Ascending aorta (tissue), 2 donors: ENCODE measurements at regions not wholly inside any gene's neighbourhood (a gene's known extent, or its start where the extent isn't known, plus 50 kb on each side); places are given as distances from the start of the nearest gene placed in this dataset.
"Not testable (repeated sequence)": the region's sequence is repeated elsewhere in the genome, so short reads cannot be mapped to it uniquely, and the experiment has no call there.

Experiments
- DNase-seq, 2 donors: peaks; one replicate each; pipeline ENCODE4 v3.0.0-alpha.2; 2019; ENCODE audit warnings: low spot score in 2 of 2
- H3K27ac ChIP-seq, 2 donors: fragments of 200-600 bp; sonication (generic); one replicate each; pipeline ENCODE4 v1.5.1; 2016 to 2017; ENCODE audit warnings: mild to moderate bottlenecking in 1 of 2
- H3K27me3 ChIP-seq: fragments of 200-600 bp; sonication (generic); one replicate; pipeline ENCODE4 v1.5.1; 2017
- H3K36me3 ChIP-seq, 2 donors: fragments of 200-600 bp; sonication (generic); one replicate each; pipeline ENCODE4 v1.5.1; 2016
- H3K4me1 ChIP-seq, 2 donors: fragments of 200-600 bp; sonication (generic); one replicate each; pipeline ENCODE4 v1.5.1; 2016 to 2017; ENCODE audit warnings: mild to moderate bottlenecking in 1 of 2
- H3K4me3 ChIP-seq, 2 donors: fragments of 200-600 bp; sonication (generic); one replicate each; pipeline ENCODE4 v1.5.1; 2016 to 2017; ENCODE audit warnings: mild to moderate bottlenecking in 1 of 2
- H3K9me3 ChIP-seq, 2 donors: fragments of 200-600 bp; sonication (generic); one replicate each; pipeline ENCODE4 v1.5.1; 2016
- CTCF ChIP-seq, 3 experiments: fragments of 200-600 bp in 2 of 3; fragments of 450-650 bp in 1 of 3; sonication (generic) in 2 of 3; IDR thresholded peaks; one replicate each; pipeline ENCODE4 v1.5.1; 2016 to 2019; ENCODE audit warnings: antibody characterized with exemption in 3 of 3, mild to moderate bottlenecking in 1 of 3, moderate library complexity in 1 of 3
- intact Hi-C: fragments of 100-400 bp; cut with DNase I; formaldehyde crosslinking; loops from one replicate; pipeline ENCODE4 v1.15.1; 2023

GRCh38 chr3:115287198-115287597, 140.1 kb upstream of the ZBTB20 start:
- DNase-seq, result no peak
- Histone ChIP-seq H3K4me1 (no peaks in the 10 kb centered on the region), H3K4me3 (no peak overlapping the region), H3K36me3 (no peaks in the 10 kb centered on the region), H3K27ac (no peak overlapping the region), H3K27me3 (no peaks in the 10 kb centered on the region), H3K9me3 (no peaks in the 10 kb centered on the region)
- TF ChIP-seq CTCF (IDR thresholded peaks at IDR 0.05), result no peak
- intact Hi-C loops, result no loop called here

GRCh38 chr3:115292131-115292530, 145.0 kb upstream of the ZBTB20 start:
- DNase-seq, result no peak
- H3K27ac ChIP-seq, result peak overlapping the region; percentile 30 to 31

GRCh38 chr3:115292677-115293165, 145.6 kb upstream of the ZBTB20 start:
- Histone ChIP-seq H3K27ac (peak overlapping the region; percentile 30 to 31), H3K4me3 (no peak overlapping the region), H3K9me3 (no peaks in the 10 kb centered on the region), H3K36me3 (no peaks in the 10 kb centered on the region), H3K4me1 (peaks cover 0 to 8% of the 10 kb centered on the region in 2 donors), H3K27me3 (no peaks in the 10 kb centered on the region)
- intact Hi-C loops, result no loop called here
- no peak for TF ChIP-seq CTCF (IDR thresholded peaks at IDR 0.05)
- DNase-seq, result no peak

More at GRCh38 chr3:115292131-115292530, 145.0 kb upstream of the ZBTB20 start:
- Histone ChIP-seq H3K9me3 (no peaks in the 10 kb centered on the region), H3K4me3 (no peak overlapping the region), H3K27me3 (no peaks in the 10 kb centered on the region), H3K36me3 (no peaks in the 10 kb centered on the region), H3K4me1 (peaks cover 0 to 8% of the 10 kb centered on the region in 2 donors)
- intact Hi-C loops, result no loop called here
- TF ChIP-seq CTCF (IDR thresholded peaks at IDR 0.05), result no peak

GRCh38 chr3:115293321-115293720, 146.2 kb upstream of the ZBTB20 start:
- peaks cover 0 to 8% of the 10 kb centered on the region in 2 donors for H3K4me1 ChIP-seq
- no peak for DNase-seq
- H3K4me3 ChIP-seq, result no peak overlapping the region
- intact Hi-C loops, result no loop called here
- H3K27ac ChIP-seq, result peak overlapping the region; percentile 14 to 31
- no peaks in the 10 kb centered on the region for H3K9me3 ChIP-seq
- H3K36me3 ChIP-seq, result no peaks in the 10 kb centered on the region
- no peaks in the 10 kb centered on the region for H3K27me3 ChIP-seq
- TF ChIP-seq CTCF (IDR thresholded peaks at IDR 0.05), result no peak

GRCh38 chr3:115301364-115301860, 154.3 kb upstream of the ZBTB20 start:
- intact Hi-C loops, result no loop called here
- H3K4me1 ChIP-seq, result no peaks in the 10 kb centered on the region
- H3K36me3 ChIP-seq, result no peaks in the 10 kb centered on the region
- no peak for DNase-seq
- H3K4me3 ChIP-seq, result no peak overlapping the region
- H3K27ac ChIP-seq, result no peak overlapping the region
- no peak for TF ChIP-seq CTCF (IDR thresholded peaks at IDR 0.05)
- no peaks in the 10 kb centered on the region for H3K27me3 ChIP-seq
- no peaks in the 10 kb centered on the region for H3K9me3 ChIP-seq

- H3K36me3 ChIP-seq, DNase-seq, H3K27me3 ChIP-seq, intact Hi-C loops, H3K4me3 ChIP-seq, H3K4me1 ChIP-seq, H3K27ac ChIP-seq, H3K9me3 ChIP-seq: not testable (repeated sequence)
These were observed 170.9 kb upstream of the ZBTB20 start for GRCh38 chr3:115317953-115318352.
